ENCODE measurements at regions not wholly inside any gene's neighbourhood (a gene's known extent, or its start where the extent isn't known, plus 50 kb on each side); places are given as distances from the start of the nearest gene placed in this dataset.
"Not testable (repeated sequence)": the region's sequence is repeated elsewhere in the genome, so short reads cannot be mapped to it uniquely, and the experiment has no call there.

- no peak overlapping the region for H3K27ac Mint-ChIP-seq
- no peaks in the 10 kb centered on the region for H3K4me1 Mint-ChIP-seq (ENCODE audit: low read depth)
- no peaks in the 10 kb centered on the region for H3K9me3 Mint-ChIP-seq (ENCODE audit: low read depth)
- H3K36me3 Mint-ChIP-seq (ENCODE audit: insufficient read depth), result no peaks in the 10 kb centered on the region
- no peaks in the 10 kb centered on the region for H3K27me3 Mint-ChIP-seq
- no peak for TF ChIP-seq CTCF (IDR thresholded peaks at IDR 0.05; ENCODE audit: unreplicated experiment)
- no peak for DNase-seq (ENCODE audit: low spot score, unreplicated experiment)
- H3K4me3 Mint-ChIP-seq (ENCODE audit: low read depth), result no peak overlapping the region
Measured at GRCh38 chr1:190809312-190809711, 331.6 kb upstream of the BRINP3 start.

GRCh38 chr1:190812996-190813395, 335.3 kb upstream of the BRINP3 start:
- Mint-ChIP-seq H3K4me3 (ENCODE audit: low read depth) (no peak overlapping the region), H3K27ac (no peak overlapping the region), H3K9me3 (ENCODE audit: low read depth) (no peaks in the 10 kb centered on the region), H3K4me1 (ENCODE audit: low read depth) (no peaks in the 10 kb centered on the region), H3K27me3 (no peaks in the 10 kb centered on the region), H3K36me3 (ENCODE audit: insufficient read depth) (no peaks in the 10 kb centered on the region)
- no peak for TF ChIP-seq CTCF (IDR thresholded peaks at IDR 0.05; ENCODE audit: unreplicated experiment)
- no peak for DNase-seq (ENCODE audit: low spot score, unreplicated experiment)

- Mint-ChIP-seq H3K4me3 (ENCODE audit: low read depth) (no peak overlapping the region), H3K27ac (no peak overlapping the region), H3K4me1 (ENCODE audit: low read depth) (no peaks in the 10 kb centered on the region), H3K9me3 (ENCODE audit: low read depth) (peaks cover 9% of the 10 kb centered on the region), H3K27me3 (no peaks in the 10 kb centered on the region), H3K36me3 (ENCODE audit: insufficient read depth) (no peaks in the 10 kb centered on the region)
- no peak for DNase-seq (ENCODE audit: low spot score, unreplicated experiment)
- TF ChIP-seq CTCF (IDR thresholded peaks at IDR 0.05; ENCODE audit: unreplicated experiment), result no peak
Measured at GRCh38 chr1:190832511-190832910, 354.8 kb upstream of the BRINP3 start.

- H3K4me1 Mint-ChIP-seq (ENCODE audit: low read depth), result no peaks in the 10 kb centered on the region
- peaks cover 3% of the 10 kb centered on the region for H3K9me3 Mint-ChIP-seq (ENCODE audit: low read depth)
- no peak overlapping the region for H3K27ac Mint-ChIP-seq
- TF ChIP-seq CTCF (IDR thresholded peaks at IDR 0.05; ENCODE audit: unreplicated experiment), result no peak
- H3K36me3 Mint-ChIP-seq (ENCODE audit: insufficient read depth), result no peaks in the 10 kb centered on the region
- H3K27me3 Mint-ChIP-seq, result no peaks in the 10 kb centered on the region
- DNase-seq (ENCODE audit: low spot score, unreplicated experiment), result no peak
- no peak overlapping the region for H3K4me3 Mint-ChIP-seq (ENCODE audit: low read depth)
Measured at GRCh38 chr1:190835658-190836057, 358.0 kb upstream of the BRINP3 start.

GRCh38 chr1:190837200-190837599, 359.5 kb upstream of the BRINP3 start:
- H3K4me1 Mint-ChIP-seq (ENCODE audit: low read depth); DNase-seq (ENCODE audit: low spot score, unreplicated experiment); H3K4me3 Mint-ChIP-seq (ENCODE audit: low read depth); H3K36me3 Mint-ChIP-seq (ENCODE audit: insufficient read depth); H3K27ac Mint-ChIP-seq; H3K27me3 Mint-ChIP-seq; H3K9me3 Mint-ChIP-seq (ENCODE audit: low read depth): not testable (repeated sequence)

GRCh38 chr1:190837888-190838287, 360.2 kb upstream of the BRINP3 start:
- Mint-ChIP-seq H3K4me1 (ENCODE audit: low read depth) (no peaks in the 10 kb centered on the region), H3K27me3 (no peaks in the 10 kb centered on the region), H3K9me3 (ENCODE audit: low read depth) (peaks cover 3% of the 10 kb centered on the region), H3K36me3 (ENCODE audit: insufficient read depth) (no peaks in the 10 kb centered on the region), H3K27ac (no peak overlapping the region), H3K4me3 (ENCODE audit: low read depth) (no peak overlapping the region)
- TF ChIP-seq CTCF (IDR thresholded peaks at IDR 0.05; ENCODE audit: unreplicated experiment), result no peak
- DNase-seq (ENCODE audit: low spot score, unreplicated experiment), result no peak

Measured in progenitor cell of endocrine pancreas (in vitro differentiated cells).